SK-N-SH treated with all-trans-retinoic acid at 6 μM for 48 hours (cell line): ENCODE measurements at regions not wholly inside any gene's neighbourhood (a gene's known extent, or its start where the extent isn't known, plus 50 kb on each side); places are given as distances from the start of the nearest gene placed in this dataset.
"Not testable (repeated sequence)": the region's sequence is repeated elsewhere in the genome, so short reads cannot be mapped to it uniquely, and the experiment has no call there.

Experiments used
- ATAC-seq: fragments of 200-7000 bp; cut with Tn5 transposase; 3 replicates; pipeline ENCODE4 v1.9.1; 2020; ENCODE audit warnings: mild to moderate bottlenecking, moderate library complexity
- ARNTL ChIP-seq: fragments of 450-650 bp; formaldehyde crosslinking; IDR thresholded peaks from 2 replicates; pipeline ENCODE4 v1.5.0; 2020; ENCODE audit warnings: low read depth, mild to moderate bottlenecking, moderate library complexity, borderline replicate concordance
- BACH2 ChIP-seq: fragments of 250-450 bp; sonication (Bioruptor Pico); IDR thresholded peaks from 2 replicates; pipeline ENCODE4 v1.9.0; 2021; ENCODE audit warnings: mild to moderate bottlenecking, borderline replicate concordance
- CREB5 ChIP-seq: fragments of 250-450 bp; sonication (Bioruptor Pico); IDR thresholded peaks from 2 replicates; pipeline ENCODE4 v1.5.1; 2020; ENCODE audit warnings: low read depth, mild to moderate bottlenecking, moderate library complexity
- CSDC2 ChIP-seq: fragments of 250-450 bp; sonication (Bioruptor Pico); IDR thresholded peaks from 2 replicates; pipeline ENCODE4 v1.5.0; 2020; ENCODE audit warnings: mild to moderate bottlenecking, moderate library complexity
- CSRNP3 ChIP-seq: fragments of 250-450 bp; sonication (Bioruptor Pico); IDR thresholded peaks from 2 replicates; pipeline ENCODE4 v1.5.1; 2021; ENCODE audit warnings: mild to moderate bottlenecking, moderate library complexity
- ESRRG ChIP-seq: fragments of 250-450 bp; sonication (Bioruptor Pico); IDR thresholded peaks from 2 replicates; pipeline ENCODE4 v1.6.1; 2021; ENCODE audit warnings: mild to moderate bottlenecking
- GLIS3 ChIP-seq: fragments of 250-450 bp; sonication (Bioruptor Pico); IDR thresholded peaks from 2 replicates; pipeline ENCODE4 v1.5.0; 2020; ENCODE audit warnings: mild to moderate bottlenecking, moderate library complexity
- ISL1 ChIP-seq: fragments of 250-450 bp; sonication (Bioruptor Pico); IDR thresholded peaks from 2 replicates; pipeline ENCODE4 v2.1.2; 2022; ENCODE audit warnings: mild to moderate bottlenecking, moderate library complexity
- OSR1 ChIP-seq: fragments of 250-450 bp; sonication (Bioruptor Pico); IDR thresholded peaks from 2 replicates; pipeline ENCODE4 v1.8.0; 2022; ENCODE audit warnings: moderate library complexity, mild to moderate bottlenecking, inconsistent platforms
- PATZ1 ChIP-seq: fragments of 250-450 bp; sonication (Bioruptor Pico); IDR thresholded peaks from 2 replicates; pipeline ENCODE4 v1.8.0; 2020; ENCODE audit warnings: mild to moderate bottlenecking, moderate library complexity, borderline replicate concordance
- POU6F1 ChIP-seq: fragments of 250-450 bp; sonication (Bioruptor Pico); IDR thresholded peaks from 2 replicates; pipeline ENCODE4 v1.8.0; 2021; ENCODE audit warnings: low read depth, mild to moderate bottlenecking, moderate library complexity, borderline replicate concordance
- PPARA ChIP-seq: fragments of 250-450 bp; sonication (Bioruptor Pico); IDR thresholded peaks from 2 replicates; pipeline ENCODE4 v1.5.0; 2020; ENCODE audit warnings: mild to moderate bottlenecking, borderline replicate concordance
- RARB ChIP-seq: fragments of 250-450 bp; sonication (Bioruptor Pico); IDR thresholded peaks from 2 replicates; pipeline ENCODE4 v1.8.0; 2021; ENCODE audit warnings: mild to moderate bottlenecking, moderate library complexity
- SNAI2 ChIP-seq: fragments of 250-450 bp; sonication (Bioruptor Pico); IDR thresholded peaks from 2 replicates; pipeline ENCODE4 v1.5.0; 2020; ENCODE audit warnings: mild to moderate bottlenecking, moderate library complexity
- TCF4 ChIP-seq: fragments of 250-450 bp; sonication (Bioruptor Pico); IDR thresholded peaks from 2 replicates; pipeline ENCODE4 v1.8.0; 2021; ENCODE audit warnings: mild to moderate bottlenecking, moderate library complexity, borderline replicate concordance
- TOX ChIP-seq: fragments of 250-450 bp; sonication (Bioruptor Pico); IDR thresholded peaks from 2 replicates; pipeline ENCODE4 v1.8.0; 2021; ENCODE audit warnings: mild to moderate bottlenecking, moderate library complexity, borderline replicate concordance
- TSHZ2 ChIP-seq: fragments of 250-450 bp; sonication (Bioruptor Pico); IDR thresholded peaks from 2 replicates; pipeline ENCODE4 v1.5.0; 2020; ENCODE audit warnings: mild to moderate bottlenecking, moderate library complexity
- ZC3H10 ChIP-seq: fragments of 250-450 bp; sonication (Bioruptor Pico); IDR thresholded peaks from 2 replicates; pipeline ENCODE4 v1.5.1; 2021; ENCODE audit warnings: mild to moderate bottlenecking, moderate library complexity
- ZFP30 ChIP-seq: fragments of 450-650 bp; formaldehyde crosslinking; IDR thresholded peaks from 2 replicates; pipeline ENCODE4 v1.5.0; 2022; ENCODE audit warnings: mild to moderate bottlenecking, moderate library complexity
- ZNF565 ChIP-seq: fragments of 450-650 bp; formaldehyde crosslinking; conservative IDR thresholded peaks from 2 replicates; pipeline ENCODE4 v1.5.0; 2020; ENCODE audit warnings: low read depth, mild to moderate bottlenecking, moderate library complexity
- ZNF70 ChIP-seq: fragments of 450-650 bp; formaldehyde crosslinking; IDR thresholded peaks from 2 replicates; pipeline ENCODE4 v1.5.0; 2020; ENCODE audit warnings: mild to moderate bottlenecking, moderate library complexity
- ZNF8 ChIP-seq: fragments of 450-650 bp; formaldehyde crosslinking; IDR thresholded peaks from 2 replicates; pipeline ENCODE4 v1.5.0; 2020; ENCODE audit warnings: mild to moderate bottlenecking, moderate library complexity

GRCh38 chr5:33129309-33129708 lies 311.5 kb upstream of the TARS1 start:
- ATAC-seq = no peak
- no peak for TF ChIP-seq PPARA (CRISPR knock-in tag)
- no peak for TF ChIP-seq SNAI2 (CRISPR knock-in tag)
- TF ChIP-seq ESRRG (CRISPR knock-in tag) = no peak
- TF ChIP-seq ISL1 = no peak
- no peak for TF ChIP-seq TCF4 (CRISPR knock-in tag)
- TF ChIP-seq ZNF70 = no peak
- TF ChIP-seq PATZ1 (CRISPR knock-in tag) = no peak
- no peak for TF ChIP-seq CREB5 (CRISPR knock-in tag)
- no peak for TF ChIP-seq ZNF565 (CRISPR knock-in tag)
- TF ChIP-seq TOX (CRISPR knock-in tag) = no peak
- TF ChIP-seq OSR1 (CRISPR knock-in tag) = no peak
- TF ChIP-seq ZFP30 (CRISPR knock-in tag) = no peak
- TF ChIP-seq CSRNP3 (CRISPR knock-in tag) = no peak

- TF ChIP-seq ISL1 (no peak), POU6F1 (CRISPR knock-in tag) (no peak), PATZ1 (CRISPR knock-in tag) (no peak), TSHZ2 (CRISPR knock-in tag) (no peak), RARB (CRISPR knock-in tag) (no peak), CREB5 (CRISPR knock-in tag) (no peak), SNAI2 (CRISPR knock-in tag) (no peak), ZNF8 (CRISPR knock-in tag) (no peak), BACH2 (CRISPR knock-in tag) (no peak), PPARA (CRISPR knock-in tag) (no peak), ZNF70 (no peak), CSDC2 (CRISPR knock-in tag) (no peak), ZFP30 (CRISPR knock-in tag) (no peak), ZC3H10 (CRISPR knock-in tag) (no peak), ARNTL (no peak), TOX (CRISPR knock-in tag) (no peak), OSR1 (CRISPR knock-in tag) (no peak), GLIS3 (CRISPR knock-in tag) (no peak)
- ATAC-seq = no peak
Observed at GRCh38 chr5:33136785-33137184, 304.0 kb upstream of the TARS1 start.

- ATAC-seq = not testable (repeated sequence)
Observed at GRCh38 chr5:33138145-33138544, 302.6 kb upstream of the TARS1 start.
